A673 (cell line): ENCODE measurements at regions not wholly inside any gene's neighbourhood (a gene's known extent, or its start where the extent isn't known, plus 50 kb on each side); places are given as distances from the start of the nearest gene placed in this dataset.

Experiments used
- BruUV-seq: library from RNA; stranded (reverse); fragments of 400-500 nt; replicated peaks from 2 replicates; lab custom pipeline; 2021; lab: Mats Ljungman, UMichigan
- CTCF ChIA-PET: fragments of 300-600 bp; sonication (Branson Sonifier 250); formaldehyde crosslinking; loops from one replicate; lab custom pipeline; 2022; ENCODE audit warnings: antibody characterized with exemption; lab: Charles Lee
- POLR2A ChIA-PET: fragments of 300-600 bp; sonication (Branson Sonifier 250); formaldehyde crosslinking; loops from one replicate; lab custom pipeline; 2022; ENCODE audit warnings: antibody characterized with exemption; ENCODE audit not compliant: low non-redundant PET; lab: Charles Lee
- DNase-seq: peaks from one replicate; pipeline ENCODE4 v3.0.0-alpha.2; 2015; ENCODE audit warnings: low spot score
- H3K27ac ChIP-seq: fragments of 200-600 bp; sonication (generic); 2 replicates; pipeline ENCODE4 v1.5.1; 2016; ENCODE audit warnings: mixed run types, low read depth, mild to moderate bottlenecking, mixed read lengths, antibody characterized with exemption, low read length; ENCODE audit not compliant: poor library complexity, severe bottlenecking
- H3K27me3 ChIP-seq: fragments of 200-600 bp; sonication (generic); replicated peaks from 2 replicates; pipeline ENCODE4 v1.6.1; 2017; ENCODE audit warnings: mixed run types, low read depth, mild to moderate bottlenecking, mixed read lengths, antibody characterized with exemption, low read length; ENCODE audit not compliant: insufficient read depth, poor library complexity
- H3K36me3 ChIP-seq: fragments of 200-600 bp; sonication (generic); 2 replicates; pipeline ENCODE4 v1.6.1; 2016; ENCODE audit warnings: mixed run types, mild to moderate bottlenecking, mixed read lengths, antibody characterized with exemption, low read length; ENCODE audit not compliant: insufficient read depth, poor library complexity, severe bottlenecking
- H3K4me1 ChIP-seq: fragments of 200-600 bp; sonication (generic); 2 replicates; pipeline ENCODE4 v1.6.1; 2017; ENCODE audit warnings: mixed run types, mild to moderate bottlenecking, mixed read lengths, antibody characterized with exemption, low read length; ENCODE audit not compliant: insufficient read depth, poor library complexity, severe bottlenecking
- H3K4me3 ChIP-seq: fragments of 200-600 bp; sonication (generic); 2 replicates; pipeline ENCODE4 v1.5.1; 2016; ENCODE audit warnings: low read depth, mixed run types, mild to moderate bottlenecking, mixed read lengths, low read length; ENCODE audit not compliant: poor library complexity, severe bottlenecking
- H3K9me3 ChIP-seq: fragments of 200-600 bp; sonication (generic); 2 replicates; pipeline ENCODE4 v1.6.1; 2016; ENCODE audit warnings: mixed run types, low read depth, mild to moderate bottlenecking, mixed read lengths, antibody characterized with exemption, low read length; ENCODE audit not compliant: poor library complexity, severe bottlenecking
- CTCF ChIP-seq: fragments of 300-800, 200-600 bp; sonication (generic); conservative IDR thresholded peaks from 2 replicates; pipeline ENCODE4 v1.5.1; 2017; ENCODE audit warnings: low read depth, mild to moderate bottlenecking, antibody characterized with exemption, low read length, moderate library complexity, mixed read lengths
- EZH2 ChIP-seq: fragments of 200-600 bp; sonication (generic); IDR thresholded peaks from 2 replicates; pipeline ENCODE4 v1.6.1; 2017; ENCODE audit warnings: borderline replicate concordance, low read depth, mild to moderate bottlenecking, mixed read lengths, antibody characterized with exemption, low read length; ENCODE audit not compliant: poor library complexity, severe bottlenecking
- intact Hi-C: fragments of 100-400 bp; cut with micrococcal nuclease; formaldehyde crosslinking; loops from one replicate; pipeline ENCODE4 v1.10.0; 2022; ENCODE audit not compliant: unreplicated experiment

GRCh38 chr4:138646383-138646782 is 369.2 kb upstream of the NOCT start:
- DNase-seq, result no peak
- TF ChIP-seq CTCF, result no peak
- no peak for TF ChIP-seq EZH2
- BruUV-seq, result no TSS peak
- intact Hi-C loops, result no loop called here
- ChIA-PET CTCF (no interaction called here), POLR2A (interaction anchor here (0.6 kb wide), 1 partner anchor 242 kb away, joined by 4 read pairs; no protein-coding TSS in a partner anchor)
- no peaks in the 10 kb centered on the region for H3K9me3 ChIP-seq
- H3K4me1 ChIP-seq, result no peaks in the 10 kb centered on the region
- no peak overlapping the region for H3K27ac ChIP-seq
- H3K27me3 ChIP-seq, result no peaks in the 10 kb centered on the region
- H3K4me3 ChIP-seq, result no peak overlapping the region
- no peaks in the 10 kb centered on the region for H3K36me3 ChIP-seq

- POLR2A ChIA-PET, result no interaction called here
- CTCF ChIA-PET, result no interaction called here
- no peak overlapping the region for H3K27ac ChIP-seq
- intact Hi-C loops, result no loop called here
- DNase-seq, result peak; percentile 10
- no peak overlapping the region for H3K4me3 ChIP-seq
- H3K4me1 ChIP-seq, result no peaks in the 10 kb centered on the region
- H3K27me3 ChIP-seq, result no peaks in the 10 kb centered on the region
- H3K9me3 ChIP-seq, result no peaks in the 10 kb centered on the region
- TF ChIP-seq EZH2, result no peak
- TF ChIP-seq CTCF, result no peak
- no TSS peak for BruUV-seq
- H3K36me3 ChIP-seq, result no peaks in the 10 kb centered on the region
Observed at GRCh38 chr4:138645289-138645688, 370.3 kb upstream of the NOCT start.

- Histone ChIP-seq H3K9me3 (no peaks in the 10 kb centered on the region), H3K4me1 (no peaks in the 10 kb centered on the region), H3K36me3 (no peaks in the 10 kb centered on the region), H3K4me3 (no peak overlapping the region), H3K27ac (no peak overlapping the region), H3K27me3 (no peaks in the 10 kb centered on the region)
- no TSS peak for BruUV-seq
- POLR2A ChIA-PET, result no interaction called here
- no peak for DNase-seq
- intact Hi-C loops, result no loop called here
- no peak for TF ChIP-seq EZH2
- no peak for TF ChIP-seq CTCF
- CTCF ChIA-PET, result no interaction called here
Observed at GRCh38 chr4:138644322-138644721, 371.3 kb upstream of the NOCT start.
